A673 (cell line): ENCODE measurements at regions not wholly inside any gene's neighbourhood (a gene's known extent, or its start where the extent isn't known, plus 50 kb on each side); places are given as distances from the start of the nearest gene placed in this dataset.

Source experiments
- CTCF ChIP-seq: fragments of 300-800, 200-600 bp; sonication (generic); conservative IDR thresholded peaks from 2 replicates; pipeline ENCODE4 v1.5.1; 2017; ENCODE audit warnings: low read depth, mild to moderate bottlenecking, antibody characterized with exemption, low read length, moderate library complexity, mixed read lengths
- EZH2 ChIP-seq: fragments of 200-600 bp; sonication (generic); IDR thresholded peaks from 2 replicates; pipeline ENCODE4 v1.6.1; 2017; ENCODE audit warnings: borderline replicate concordance, low read depth, mild to moderate bottlenecking, mixed read lengths, antibody characterized with exemption, low read length; ENCODE audit not compliant: poor library complexity, severe bottlenecking

DNA sequence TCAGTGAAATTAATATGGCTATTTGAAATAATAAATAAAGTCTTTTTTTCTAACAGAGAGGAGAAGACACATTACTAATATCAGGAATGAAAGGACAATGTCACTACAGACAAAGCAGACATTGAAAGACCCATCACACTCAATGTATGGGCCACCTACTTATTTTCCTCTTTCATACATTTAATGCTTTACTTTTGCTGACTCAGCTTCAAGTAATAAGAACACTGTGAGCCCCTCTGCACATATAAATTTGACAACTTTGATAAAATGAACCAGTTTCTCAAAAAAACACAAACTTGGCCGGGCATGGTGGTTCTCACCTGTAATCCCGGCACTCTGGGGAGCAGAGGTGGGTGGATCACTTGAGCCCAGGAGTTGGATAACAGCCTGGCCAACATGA lies 664.2 kb upstream of the COBL start:
- TF ChIP-seq CTCF (no peak), EZH2 (no peak)
